Ascending aorta (tissue), 2 donors: ENCODE measurements at regions not wholly inside any gene's neighbourhood (a gene's known extent, or its start where the extent isn't known, plus 50 kb on each side); places are given as distances from the start of the nearest gene placed in this dataset.

Experiments
- DNase-seq, 2 donors: peaks; one replicate each; pipeline ENCODE4 v3.0.0-alpha.2; 2019; ENCODE audit warnings: low spot score in 2 of 2
- H3K27ac ChIP-seq, 2 donors: fragments of 200-600 bp; sonication (generic); one replicate each; pipeline ENCODE4 v1.5.1; 2016 to 2017; ENCODE audit warnings: mild to moderate bottlenecking in 1 of 2
- H3K27me3 ChIP-seq: fragments of 200-600 bp; sonication (generic); one replicate; pipeline ENCODE4 v1.5.1; 2017
- H3K36me3 ChIP-seq, 2 donors: fragments of 200-600 bp; sonication (generic); one replicate each; pipeline ENCODE4 v1.5.1; 2016
- H3K4me1 ChIP-seq, 2 donors: fragments of 200-600 bp; sonication (generic); one replicate each; pipeline ENCODE4 v1.5.1; 2016 to 2017; ENCODE audit warnings: mild to moderate bottlenecking in 1 of 2
- H3K4me3 ChIP-seq, 2 donors: fragments of 200-600 bp; sonication (generic); one replicate each; pipeline ENCODE4 v1.5.1; 2016 to 2017; ENCODE audit warnings: mild to moderate bottlenecking in 1 of 2
- H3K9me3 ChIP-seq, 2 donors: fragments of 200-600 bp; sonication (generic); one replicate each; pipeline ENCODE4 v1.5.1; 2016
- CTCF ChIP-seq, 3 experiments: fragments of 200-600 bp in 2 of 3; fragments of 450-650 bp in 1 of 3; sonication (generic) in 2 of 3; IDR thresholded peaks; one replicate each; pipeline ENCODE4 v1.5.1; 2016 to 2019; ENCODE audit warnings: antibody characterized with exemption in 3 of 3, mild to moderate bottlenecking in 1 of 3, moderate library complexity in 1 of 3
- intact Hi-C: fragments of 100-400 bp; cut with DNase I; formaldehyde crosslinking; loops from one replicate; pipeline ENCODE4 v1.15.1; 2023

- Histone ChIP-seq H3K4me1 (no peaks in the 10 kb centered on the region), H3K9me3 (no peaks in the 10 kb centered on the region)
- peak in 1 of 2 donors; percentile 15 for DNase-seq
Measured at GRCh38 chr16:66260522-66261254, 105.8 kb upstream of the CDH5 start.

GRCh38 chr16:66258916-66259845 lies 107.3 kb upstream of the CDH5 start:
- intact Hi-C loops = no loop called here
- Histone ChIP-seq H3K4me1 (no peaks in the 10 kb centered on the region), H3K27me3 (no peaks in the 10 kb centered on the region), H3K9me3 (no peaks in the 10 kb centered on the region), H3K36me3 (no peaks in the 10 kb centered on the region), H3K4me3 (no peak overlapping the region), H3K27ac (no peak overlapping the region)
- no peak for TF ChIP-seq CTCF (IDR thresholded peaks at IDR 0.05)
- DNase-seq = peak in 1 of 2 donors; percentile 50

More at GRCh38 chr16:66260522-66261254, 105.8 kb upstream of the CDH5 start:
- H3K36me3 ChIP-seq = no peaks in the 10 kb centered on the region
- no peak for TF ChIP-seq CTCF (IDR thresholded peaks at IDR 0.05)
- no peak overlapping the region for H3K27ac ChIP-seq
- intact Hi-C loops = no loop called here
- H3K27me3 ChIP-seq = no peaks in the 10 kb centered on the region
- H3K4me3 ChIP-seq = no peak overlapping the region

GRCh38 chr16:66256919-66257318 lies 109.6 kb upstream of the CDH5 start:
- H3K27ac ChIP-seq = no peak overlapping the region
- H3K27me3 ChIP-seq = no peaks in the 10 kb centered on the region
- H3K9me3 ChIP-seq = no peaks in the 10 kb centered on the region
- intact Hi-C loops = no loop called here
- TF ChIP-seq CTCF (IDR thresholded peaks at IDR 0.05) = no peak
- DNase-seq = peak in 1 of 2 donors; percentile 18
- no peak overlapping the region for H3K4me3 ChIP-seq
- no peaks in the 10 kb centered on the region for H3K36me3 ChIP-seq
- no peaks in the 10 kb centered on the region for H3K4me1 ChIP-seq

GRCh38 chr16:66255647-66256046 lies 110.8 kb upstream of the CDH5 start:
- Histone ChIP-seq H3K27ac (no peak overlapping the region), H3K4me1 (peaks cover 0 to 3% of the 10 kb centered on the region in 2 donors), H3K36me3 (no peaks in the 10 kb centered on the region), H3K27me3 (no peaks in the 10 kb centered on the region), H3K4me3 (no peak overlapping the region), H3K9me3 (no peaks in the 10 kb centered on the region)
- intact Hi-C loops = no loop called here
- TF ChIP-seq CTCF (IDR thresholded peaks at IDR 0.05) = no peak
- DNase-seq = no peak

- intact Hi-C loops = no loop called here
- Histone ChIP-seq H3K4me1 (peaks cover 0 to 5% of the 10 kb centered on the region in 2 donors), H3K9me3 (no peaks in the 10 kb centered on the region), H3K4me3 (no peak overlapping the region), H3K27me3 (no peaks in the 10 kb centered on the region), H3K36me3 (no peaks in the 10 kb centered on the region), H3K27ac (no peak overlapping the region)
- no peak for DNase-seq
- TF ChIP-seq CTCF (IDR thresholded peaks at IDR 0.05) = no peak
Measured at GRCh38 chr16:66254751-66255150, 111.7 kb upstream of the CDH5 start.
